GM12875 (cell line): ENCODE measurements at regions not wholly inside any gene's neighbourhood (a gene's known extent, or its start where the extent isn't known, plus 50 kb on each side); places are given as distances from the start of the nearest gene placed in this dataset.

ENCODE experiments used
- H3K4me3 ChIP-seq: one replicate; pipeline ENCODE4 v1.5.1; 2011; ENCODE audit warnings: low read depth, low read length, control low read depth
- CTCF ChIP-seq: IDR thresholded peaks from 2 replicates; pipeline ENCODE4 v1.5.1; 2011; ENCODE audit warnings: low read depth, mild to moderate bottlenecking, control low read depth, inconsistent platforms, low read length, moderate library complexity, borderline replicate concordance; ENCODE audit not compliant: insufficient read depth

GRCh38 chr3:145384307-145384706, 776.7 kb downstream of the PLOD2 start:
- TF ChIP-seq CTCF: no peak
- no peak overlapping the region for H3K4me3 ChIP-seq

GRCh38 chr3:145387211-145387610, 773.8 kb downstream of the PLOD2 start:
- TF ChIP-seq CTCF: no peak

GRCh38 chr3:145395421-145395820, 765.6 kb downstream of the PLOD2 start:
- TF ChIP-seq CTCF: no peak

More at GRCh38 chr3:145387211-145387610, 773.8 kb downstream of the PLOD2 start:
- no peak overlapping the region for H3K4me3 ChIP-seq

GRCh38 chr3:145411605-145412004, 749.4 kb downstream of the PLOD2 start:
- TF ChIP-seq CTCF: no peak
- H3K4me3 ChIP-seq: no peak overlapping the region

More at GRCh38 chr3:145395421-145395820, 765.6 kb downstream of the PLOD2 start:
- no peak overlapping the region for H3K4me3 ChIP-seq

GRCh38 chr3:145417678-145418077, 743.3 kb downstream of the PLOD2 start:
- no peak overlapping the region for H3K4me3 ChIP-seq
- no peak for TF ChIP-seq CTCF

GRCh38 chr3:145422556-145422955, 738.4 kb downstream of the PLOD2 start:
- no peak for TF ChIP-seq CTCF
- no peak overlapping the region for H3K4me3 ChIP-seq

GRCh38 chr3:145427355-145427754, 733.6 kb downstream of the PLOD2 start:
- no peak for TF ChIP-seq CTCF
- H3K4me3 ChIP-seq: no peak overlapping the region
